DOHH2 (cell line): ENCODE measurements at regions not wholly inside any gene's neighbourhood (a gene's known extent, or its start where the extent isn't known, plus 50 kb on each side); places are given as distances from the start of the nearest gene placed in this dataset.
"Not testable (repeated sequence)": the region's sequence is repeated elsewhere in the genome, so short reads cannot be mapped to it uniquely, and the experiment has no call there.

Experiments used
- H3F3A ChIP-seq: fragments of 200-600 bp; sonication (generic), shearing (Covaris generic); 2 replicates; pipeline ENCODE4 v1.6.0; 2016; ENCODE audit warnings: antibody characterized with exemption, mild to moderate bottlenecking; ENCODE audit not compliant: control insufficient read depth, insufficient read depth
- H3K27ac ChIP-seq: fragments of 200-600 bp; sonication (generic); 2 replicates; pipeline ENCODE4 v1.5.1; 2014; ENCODE audit warnings: low read depth, mild to moderate bottlenecking, low read length, moderate library complexity
- H3K27me3 ChIP-seq: fragments of 200-600 bp; sonication (generic); 2 replicates; pipeline ENCODE4 v1.6.1; 2014; ENCODE audit warnings: mild to moderate bottlenecking, low read length, mixed read lengths; ENCODE audit not compliant: control insufficient read depth
- H3K36me3 ChIP-seq: fragments of 200-600 bp; sonication (generic); 2 replicates; pipeline ENCODE4 v1.6.1; 2014; ENCODE audit warnings: mild to moderate bottlenecking, low read length, moderate library complexity, mixed read lengths; ENCODE audit not compliant: control insufficient read depth
- H3K4me1 ChIP-seq: fragments of 200-600 bp; sonication (generic); 2 replicates; pipeline ENCODE4 v1.6.1; 2014; ENCODE audit warnings: mild to moderate bottlenecking, low read length, mixed read lengths; ENCODE audit not compliant: control insufficient read depth
- H3K4me2 ChIP-seq: fragments of 200-600 bp; sonication (generic); 2 replicates; pipeline ENCODE4 v1.6.0; 2014; ENCODE audit warnings: mild to moderate bottlenecking, low read length, moderate library complexity
- H3K4me3 ChIP-seq: fragments of 200-600 bp; sonication (generic); 2 replicates; pipeline ENCODE4 v1.5.1; 2014; ENCODE audit warnings: mild to moderate bottlenecking, low read length, mixed read lengths
- H3K79me2 ChIP-seq: fragments of 200-600 bp; sonication (generic); 2 replicates; pipeline ENCODE4 v1.6.1; 2014; ENCODE audit warnings: mild to moderate bottlenecking, low read length, mixed read lengths; ENCODE audit not compliant: control insufficient read depth
- H3K9me2 ChIP-seq: fragments of 200-600 bp; sonication (generic); replicated peaks from 2 replicates; pipeline ENCODE4 v1.6.1; 2014; ENCODE audit warnings: mild to moderate bottlenecking, low read length, mixed read lengths; ENCODE audit not compliant: control insufficient read depth
- H3K9me3 ChIP-seq: fragments of 200-600 bp; sonication (generic); 2 replicates; pipeline ENCODE4 v1.6.1; 2014; ENCODE audit warnings: antibody characterized with exemption, low read length, mixed read lengths; ENCODE audit not compliant: control insufficient read depth, insufficient read depth
- H4K20me1 ChIP-seq: fragments of 200-600 bp; sonication (generic); 2 replicates; pipeline ENCODE4 v1.6.0; 2014; ENCODE audit warnings: low read depth, mild to moderate bottlenecking, antibody characterized with exemption, low read length, moderate library complexity; ENCODE audit not compliant: control insufficient read depth, insufficient read depth
- EZH2phosphoT487 ChIP-seq: fragments of 200-600 bp; sonication (generic); IDR thresholded peaks from 2 replicates; pipeline ENCODE4 v1.6.1; 2017; ENCODE audit warnings: borderline replicate concordance, mild to moderate bottlenecking, antibody characterized with exemption, low read length, moderate library complexity, mixed read lengths
- TF ChIP-seq, protein P1 (sequence below): fragments of 200-600 bp; sonication (generic); IDR thresholded peaks from one replicate; pipeline ENCODE4 v1.5.1; 2014; ENCODE audit warnings: antibody characterized with exemption, mild to moderate bottlenecking, low read depth, low read length; ENCODE audit not compliant: poor library complexity, severe bottlenecking

DNA sequence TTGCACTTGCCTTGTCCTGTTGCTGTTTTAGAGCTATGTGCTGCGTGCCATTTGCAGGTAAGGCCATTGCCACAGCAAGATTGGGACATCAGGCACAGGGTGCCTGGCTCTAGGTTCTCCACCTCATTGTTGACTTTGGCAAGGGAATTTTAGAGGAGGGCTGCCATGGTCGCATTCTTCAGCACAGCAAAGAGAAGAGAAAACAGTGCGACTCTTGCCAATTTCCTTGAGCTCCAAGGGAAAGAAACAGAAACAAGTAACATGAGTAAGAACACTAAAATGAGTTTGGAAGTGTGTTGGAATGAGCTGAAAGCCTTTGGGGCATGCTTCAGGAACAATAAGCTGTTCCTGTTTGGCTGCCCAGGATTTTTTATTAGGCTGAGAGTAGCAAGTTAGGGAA lies 188.1 kb upstream of the IL12B start:
- TF ChIP-seq, protein P1, sequence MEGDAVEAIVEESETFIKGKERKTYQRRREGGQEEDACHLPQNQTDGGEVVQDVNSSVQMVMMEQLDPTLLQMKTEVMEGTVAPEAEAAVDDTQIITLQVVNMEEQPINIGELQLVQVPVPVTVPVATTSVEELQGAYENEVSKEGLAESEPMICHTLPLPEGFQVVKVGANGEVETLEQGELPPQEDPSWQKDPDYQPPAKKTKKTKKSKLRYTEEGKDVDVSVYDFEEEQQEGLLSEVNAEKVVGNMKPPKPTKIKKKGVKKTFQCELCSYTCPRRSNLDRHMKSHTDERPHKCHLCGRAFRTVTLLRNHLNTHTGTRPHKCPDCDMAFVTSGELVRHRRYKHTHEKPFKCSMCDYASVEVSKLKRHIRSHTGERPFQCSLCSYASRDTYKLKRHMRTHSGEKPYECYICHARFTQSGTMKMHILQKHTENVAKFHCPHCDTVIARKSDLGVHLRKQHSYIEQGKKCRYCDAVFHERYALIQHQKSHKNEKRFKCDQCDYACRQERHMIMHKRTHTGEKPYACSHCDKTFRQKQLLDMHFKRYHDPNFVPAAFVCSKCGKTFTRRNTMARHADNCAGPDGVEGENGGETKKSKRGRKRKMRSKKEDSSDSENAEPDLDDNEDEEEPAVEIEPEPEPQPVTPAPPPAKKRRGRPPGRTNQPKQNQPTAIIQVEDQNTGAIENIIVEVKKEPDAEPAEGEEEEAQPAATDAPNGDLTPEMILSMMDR: no peak
- no peak for TF ChIP-seq EZH2phosphoT487
- H3K9me2 ChIP-seq: no peaks in the 10 kb centered on the region
- H3K4me2 ChIP-seq: no peak overlapping the region

DNA sequence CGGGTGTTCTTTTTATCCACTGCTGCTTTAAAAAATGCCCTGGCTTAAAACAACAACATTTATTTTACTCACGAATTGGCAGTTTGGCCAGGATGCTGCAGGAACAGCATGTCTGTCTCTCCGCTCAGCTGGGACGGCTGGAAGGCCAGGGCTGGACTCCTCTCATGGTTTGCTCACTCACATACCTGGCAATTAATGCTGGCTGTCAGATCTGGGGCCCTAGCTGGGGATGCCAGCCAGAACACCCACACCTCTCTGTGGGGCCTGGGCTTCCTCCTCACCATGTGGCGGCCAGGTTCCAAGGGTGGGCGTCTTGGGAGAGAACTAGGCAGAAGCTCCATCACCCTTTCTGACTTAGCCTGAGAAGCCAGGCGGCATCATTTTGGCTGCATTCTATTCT lies 189.1 kb upstream of the IL12B start:
- Histone ChIP-seq H3K36me3 (no peaks in the 10 kb centered on the region), H3K79me2 (no peaks in the 10 kb centered on the region), H3K4me1 (no peaks in the 10 kb centered on the region), H3K4me3 (no peak overlapping the region), H4K20me1 (no peaks in the 10 kb centered on the region), H3K27ac (no peak overlapping the region), H3K4me2 (no peak overlapping the region), H3K27me3 (no peaks in the 10 kb centered on the region), H3K9me2 (no peaks in the 10 kb centered on the region), H3F3A (no peaks in the 10 kb centered on the region), H3K9me3 (no peaks in the 10 kb centered on the region)
- TF ChIP-seq, protein P1: no peak
- no peak for TF ChIP-seq EZH2phosphoT487

More for the DNA sequence above, 188.1 kb upstream of the IL12B start:
- no peaks in the 10 kb centered on the region for H3K36me3 ChIP-seq
- H4K20me1 ChIP-seq: no peaks in the 10 kb centered on the region
- no peaks in the 10 kb centered on the region for H3F3A ChIP-seq
- H3K4me3 ChIP-seq: no peak overlapping the region
- H3K27me3 ChIP-seq: no peaks in the 10 kb centered on the region
- no peak overlapping the region for H3K27ac ChIP-seq
- H3K4me1 ChIP-seq: no peaks in the 10 kb centered on the region
- H3K9me3 ChIP-seq: no peaks in the 10 kb centered on the region
- no peaks in the 10 kb centered on the region for H3K79me2 ChIP-seq

DNA sequence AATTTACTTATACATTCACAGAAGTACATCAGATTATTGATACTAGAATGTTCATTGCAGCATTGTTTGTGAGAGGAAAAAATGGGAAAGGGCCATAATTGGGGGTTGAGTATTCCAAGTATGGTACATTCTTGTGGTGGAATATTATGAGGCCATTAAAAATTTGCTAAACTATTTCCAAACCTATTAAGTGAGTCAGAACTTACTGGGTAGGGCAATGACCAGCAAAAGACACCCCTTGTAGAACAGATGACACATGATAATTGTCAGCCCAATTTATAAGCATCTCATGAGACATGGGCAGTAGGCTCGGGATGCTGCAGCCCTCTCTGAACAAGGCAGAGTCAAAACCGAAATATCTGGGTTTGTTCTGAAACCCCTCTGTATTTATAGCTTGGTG lies 192.6 kb upstream of the IL12B start:
- no peaks in the 10 kb centered on the region for H3K9me3 ChIP-seq
- TF ChIP-seq, protein P1: no peak

DNA sequence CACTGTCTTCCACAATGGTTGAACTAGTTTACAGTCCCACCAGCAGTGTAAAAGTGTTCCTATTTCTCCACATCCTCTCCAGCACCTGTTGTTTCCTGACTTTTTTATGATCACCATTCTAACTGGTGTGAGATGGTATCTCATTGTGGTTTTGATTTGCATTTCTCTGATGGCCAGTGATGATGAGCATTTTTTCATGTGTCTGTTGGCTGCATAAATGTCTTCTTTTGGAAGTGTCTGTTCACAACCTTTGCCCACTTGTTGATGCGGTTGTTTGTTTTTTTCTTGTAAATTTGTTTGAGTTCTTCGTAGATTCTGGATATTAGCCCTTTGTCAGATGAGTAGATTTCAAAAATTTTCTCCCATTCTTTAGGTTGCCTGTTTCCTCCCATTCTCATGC lies 194.0 kb upstream of the IL12B start:
- not testable (repeated sequence) for H3K4me1 ChIP-seq, H3K9me2 ChIP-seq, H3K4me3 ChIP-seq, H3K79me2 ChIP-seq, H4K20me1 ChIP-seq, H3K4me2 ChIP-seq, H3F3A ChIP-seq, H3K9me3 ChIP-seq, H3K27me3 ChIP-seq, H3K27ac ChIP-seq, H3K36me3 ChIP-seq

More for the DNA sequence above, 192.6 kb upstream of the IL12B start:
- no peaks in the 10 kb centered on the region for H4K20me1 ChIP-seq
- H3K27me3 ChIP-seq: no peaks in the 10 kb centered on the region
- H3K27ac ChIP-seq: no peak overlapping the region
- no peaks in the 10 kb centered on the region for H3F3A ChIP-seq
- no peak overlapping the region for H3K4me2 ChIP-seq
- no peaks in the 10 kb centered on the region for H3K4me1 ChIP-seq
- no peak overlapping the region for H3K4me3 ChIP-seq
- H3K36me3 ChIP-seq: no peaks in the 10 kb centered on the region
- H3K79me2 ChIP-seq: no peaks in the 10 kb centered on the region
- H3K9me2 ChIP-seq: no peaks in the 10 kb centered on the region
